HG03045 (cell line): ENCODE measurements at regions not wholly inside any gene's neighbourhood (a gene's known extent, or its start where the extent isn't known, plus 50 kb on each side); places are given as distances from the start of the nearest gene placed in this dataset.
"Not testable (repeated sequence)": the region's sequence is repeated elsewhere in the genome, so short reads cannot be mapped to it uniquely, and the experiment has no call there.

Source experiments
- ATAC-seq: cut with Tn5 transposase; IDR thresholded peaks from one replicate; pipeline ENCODE4 v1.9.1; 2021; ENCODE audit warnings: mild to moderate bottlenecking, moderate library complexity; ENCODE audit not compliant: unreplicated experiment

- ATAC-seq, result no peak
These were observed 415.7 kb upstream of the ESRRG start for GRCh38 chr1:217138799-217139466.

- no peak for ATAC-seq
These were observed 415.0 kb upstream of the ESRRG start for GRCh38 chr1:217138173-217138765.

- ATAC-seq, result no peak
These were observed 414.1 kb upstream of the ESRRG start for GRCh38 chr1:217137210-217137881.

GRCh38 chr1:217136895-217137205 is 413.6 kb upstream of the ESRRG start:
- no peak for ATAC-seq

- ATAC-seq, result no peak
These were observed 413.0 kb upstream of the ESRRG start for GRCh38 chr1:217135987-217136894.

- no peak for ATAC-seq
These were observed 412.3 kb upstream of the ESRRG start for GRCh38 chr1:217135569-217135915.

GRCh38 chr1:217134857-217135568 is 411.8 kb upstream of the ESRRG start:
- no peak for ATAC-seq

GRCh38 chr1:217133958-217134856 is 411.0 kb upstream of the ESRRG start:
- no peak for ATAC-seq

GRCh38 chr1:217133092-217133491 is 409.9 kb upstream of the ESRRG start:
- no peak for ATAC-seq

- ATAC-seq, result not testable (repeated sequence)
These were observed 400.1 kb upstream of the ESRRG start for GRCh38 chr1:217123340-217123739.

- no peak for ATAC-seq
These were observed 394.8 kb upstream of the ESRRG start for GRCh38 chr1:217117973-217118465.

GRCh38 chr1:217115404-217116380 is 392.5 kb upstream of the ESRRG start:
- no peak for ATAC-seq

GRCh38 chr1:217109928-217110327 is 386.7 kb upstream of the ESRRG start:
- no peak for ATAC-seq

- ATAC-seq, result no peak
These were observed 383.1 kb upstream of the ESRRG start for GRCh38 chr1:217106231-217106901.

- no peak for ATAC-seq
These were observed 382.2 kb upstream of the ESRRG start for GRCh38 chr1:217105437-217105836.

GRCh38 chr1:217097819-217098218 is 374.6 kb upstream of the ESRRG start:
- ATAC-seq, result no peak

GRCh38 chr1:217096200-217096599 is 373.0 kb upstream of the ESRRG start:
- ATAC-seq, result no peak

GRCh38 chr1:217095050-217095622 is 371.9 kb upstream of the ESRRG start:
- ATAC-seq, result no peak
